ENCODE measurements at regions not wholly inside any gene's neighbourhood (a gene's known extent, or its start where the extent isn't known, plus 50 kb on each side); places are given as distances from the start of the nearest gene placed in this dataset.

- DNase-seq, result peak; percentile 6
Observed at GRCh38 chr12:118611295-118611694, 234.9 kb downstream of the SUDS3 start.

GRCh38 chr12:118611770-118612169 is 235.4 kb downstream of the SUDS3 start:
- DNase-seq, result no peak

DNA sequence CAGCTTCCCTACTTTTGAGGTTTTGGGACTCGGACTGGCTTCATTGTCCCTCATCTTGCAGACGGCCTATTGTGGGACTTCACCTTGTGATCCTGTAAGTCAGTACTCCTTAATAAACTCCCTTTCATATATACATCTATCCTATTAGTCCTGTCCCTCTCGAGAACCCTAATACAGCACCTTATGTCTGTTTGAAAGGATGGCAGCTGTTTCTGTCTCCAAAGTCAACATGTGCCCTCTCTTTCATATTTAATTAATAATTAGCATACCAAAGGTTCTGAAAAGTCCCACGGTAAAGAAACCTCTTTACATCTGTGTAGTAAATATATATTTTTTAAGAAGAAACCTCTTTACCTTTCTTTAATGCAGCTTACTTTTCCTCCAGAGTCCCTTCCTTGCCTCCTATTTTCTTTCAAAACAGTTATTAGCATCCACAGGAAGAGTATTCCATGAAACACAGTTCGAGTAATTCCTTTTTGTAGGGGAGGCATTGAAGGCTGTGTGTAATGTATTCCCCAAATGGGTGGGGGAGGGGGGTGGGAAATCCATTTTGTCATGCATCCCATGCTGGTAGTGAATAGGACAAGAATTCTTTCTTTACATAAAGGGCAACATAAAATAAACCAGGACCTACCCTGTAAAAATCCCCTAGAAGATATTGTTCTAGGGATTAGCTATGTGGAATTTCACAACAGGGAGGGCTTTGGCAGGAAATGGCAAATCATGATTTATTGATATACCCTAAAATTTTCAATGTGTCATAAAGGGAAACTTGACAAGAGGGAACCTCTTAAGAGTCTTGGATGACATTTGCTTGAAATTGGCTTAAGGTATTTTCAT is 241.5 kb downstream of the SUDS3 start:
- DNase-seq, result no peak

GRCh38 chr12:118618695-118619094 is 242.3 kb downstream of the SUDS3 start:
- no peak for DNase-seq

- DNase-seq, result no peak
Observed at GRCh38 chr12:118625050-118625675, 248.8 kb downstream of the SUDS3 start.

DNA sequence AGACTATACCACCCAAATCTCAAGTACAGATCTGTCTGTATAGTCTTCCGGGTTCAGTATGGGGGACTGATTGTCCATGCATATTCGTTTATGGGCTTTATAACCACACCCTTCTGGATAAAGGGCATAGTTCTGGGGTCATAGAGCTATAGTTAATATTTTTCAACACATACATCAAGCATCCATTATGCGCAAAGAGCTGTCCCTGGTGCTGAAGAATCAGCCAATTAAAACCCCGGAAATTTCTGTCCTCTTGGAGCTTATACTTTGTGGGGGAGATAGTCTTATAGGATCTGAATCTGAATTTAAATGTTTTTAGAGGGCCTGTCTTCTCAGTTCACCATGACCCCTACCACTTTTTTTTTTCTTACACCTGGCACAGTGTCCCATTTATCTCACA is 256.7 kb downstream of the SUDS3 start:
- DNase-seq, result no peak

- DNase-seq, result no peak
Observed at GRCh38 chr12:118635276-118635675, 258.9 kb downstream of the SUDS3 start.

DNA sequence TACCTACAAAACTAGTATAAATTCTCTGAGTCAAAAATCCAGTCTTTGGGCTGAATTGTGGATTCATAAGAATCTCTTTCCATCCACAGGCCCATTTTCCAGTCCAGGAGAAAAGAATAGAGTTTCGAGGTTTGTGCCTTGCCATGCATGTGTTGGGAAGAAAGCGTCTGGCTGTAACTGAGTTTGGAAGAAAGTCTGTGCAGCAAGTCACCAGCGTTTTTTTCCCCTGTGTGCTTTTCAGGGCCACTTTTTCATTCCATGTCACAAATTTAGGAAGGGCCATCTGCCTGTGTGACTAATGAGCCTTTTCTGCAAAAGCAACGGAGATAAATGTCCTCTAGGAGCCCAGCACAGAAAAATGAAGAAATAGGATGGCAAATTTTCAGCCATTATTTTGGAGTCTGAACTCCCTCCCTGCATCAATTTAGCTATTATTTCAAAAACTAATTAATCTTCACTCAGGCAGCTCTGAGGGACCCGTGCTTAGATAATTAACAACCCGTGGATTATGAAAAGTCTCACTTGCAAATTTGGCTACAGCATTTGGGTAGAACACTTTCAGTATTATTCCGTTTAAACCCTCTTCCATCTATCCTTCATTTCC is 261.5 kb downstream of the SUDS3 start:
- DNase-seq, result no peak

DNA sequence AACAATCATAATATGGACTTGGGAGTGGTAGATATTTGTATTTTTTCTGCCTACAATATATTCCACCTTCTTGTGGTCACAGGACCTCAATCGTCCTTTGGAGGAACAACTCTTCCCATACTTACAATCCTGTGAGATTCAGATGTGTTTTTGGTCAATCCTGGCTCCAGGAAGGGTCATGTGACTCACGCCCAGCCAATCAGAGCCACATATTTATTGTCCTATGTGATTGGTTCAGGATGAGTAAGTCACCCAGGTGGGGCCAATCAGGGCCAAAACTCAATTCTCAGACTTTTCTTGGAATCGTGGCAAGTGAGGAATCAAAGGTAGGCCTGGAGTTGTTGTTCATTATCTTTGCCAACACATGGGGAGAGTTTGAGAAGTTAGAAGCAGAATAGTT is 264.9 kb downstream of the SUDS3 start:
- DNase-seq, result no peak

GRCh38 chr12:118645219-118645618 is 268.9 kb downstream of the SUDS3 start:
- no peak for DNase-seq

DNA sequence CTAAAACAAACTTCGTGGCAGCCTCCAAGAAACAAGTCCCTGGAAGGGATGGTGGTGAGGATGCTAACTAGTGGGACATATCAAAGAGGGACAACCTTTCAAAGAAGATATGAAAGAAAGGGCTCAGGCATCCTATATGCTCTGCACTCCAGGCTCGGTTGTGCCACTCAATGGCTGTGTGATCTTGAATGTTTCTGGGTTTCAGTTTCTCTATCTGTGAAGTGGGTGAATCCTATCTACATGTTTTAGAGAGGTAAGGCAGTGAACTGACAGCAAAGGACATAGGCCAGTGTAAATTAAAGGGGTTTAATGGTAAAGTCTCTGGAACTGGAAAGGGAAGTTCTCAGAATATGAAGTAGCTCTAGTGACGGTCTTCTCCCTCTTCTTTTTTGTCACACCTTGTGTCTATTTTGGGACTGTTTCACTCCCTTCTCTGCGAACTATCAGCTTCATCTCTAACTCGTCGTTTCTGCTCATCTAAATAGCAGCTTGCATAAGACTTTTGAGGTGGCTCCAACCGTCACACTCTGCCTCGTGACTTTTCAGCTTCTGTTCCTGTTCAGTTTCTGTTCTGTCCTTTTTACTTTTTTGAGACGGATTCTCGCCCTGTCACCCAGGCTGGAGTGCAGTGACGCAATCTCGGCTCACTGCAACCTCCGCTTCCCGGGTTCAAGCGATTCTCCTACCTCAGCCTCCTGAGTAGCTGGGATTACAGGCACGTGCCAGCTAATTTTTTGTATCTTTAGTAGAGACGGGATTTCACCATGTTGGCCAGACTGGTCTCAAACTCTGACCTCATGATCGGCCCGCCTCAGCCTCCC is 273.6 kb downstream of the SUDS3 start:
- DNase-seq, result no peak

- no peak for DNase-seq
Observed at GRCh38 chr12:118650586-118650960, 274.2 kb downstream of the SUDS3 start.

DNA sequence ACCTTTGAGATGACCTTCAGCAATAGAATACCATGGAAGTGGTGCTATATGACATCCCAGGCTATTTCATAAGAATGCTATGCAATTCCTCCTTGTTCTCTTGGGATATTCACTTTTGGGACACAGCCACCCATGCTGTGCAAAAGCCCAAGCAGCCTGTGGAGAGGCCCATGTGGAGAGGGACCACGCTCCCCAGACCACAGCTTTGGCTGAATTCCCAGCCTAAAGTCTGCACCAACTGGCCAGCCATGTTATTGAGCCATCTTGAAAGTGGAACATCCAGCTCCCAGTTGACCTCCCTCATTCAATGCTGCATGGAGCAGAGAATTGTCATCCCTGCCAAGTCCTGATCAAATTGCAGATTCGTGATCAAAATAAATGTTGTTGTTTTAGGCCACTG is 275.1 kb downstream of the SUDS3 start:
- DNase-seq, result no peak

DNA sequence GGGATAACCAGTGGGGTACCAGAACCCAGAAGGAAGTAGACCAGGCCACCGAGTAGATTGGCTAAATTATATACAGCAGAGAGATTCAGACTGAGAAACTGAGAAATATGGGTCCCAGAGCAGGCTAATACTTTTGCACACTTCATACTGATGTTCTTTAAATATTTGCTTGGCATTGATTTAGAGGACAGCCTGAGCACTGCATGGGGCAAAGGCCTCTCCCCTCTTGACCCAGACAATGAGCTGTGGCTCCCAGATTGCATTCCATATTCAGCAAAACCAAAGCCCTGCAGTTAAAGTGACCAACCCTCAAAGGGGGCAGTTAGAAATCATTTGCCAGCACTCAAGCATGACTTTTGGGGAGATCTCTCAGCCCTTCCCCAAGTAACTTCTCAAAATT is 279.2 kb downstream of the SUDS3 start:
- no peak for DNase-seq

DNA sequence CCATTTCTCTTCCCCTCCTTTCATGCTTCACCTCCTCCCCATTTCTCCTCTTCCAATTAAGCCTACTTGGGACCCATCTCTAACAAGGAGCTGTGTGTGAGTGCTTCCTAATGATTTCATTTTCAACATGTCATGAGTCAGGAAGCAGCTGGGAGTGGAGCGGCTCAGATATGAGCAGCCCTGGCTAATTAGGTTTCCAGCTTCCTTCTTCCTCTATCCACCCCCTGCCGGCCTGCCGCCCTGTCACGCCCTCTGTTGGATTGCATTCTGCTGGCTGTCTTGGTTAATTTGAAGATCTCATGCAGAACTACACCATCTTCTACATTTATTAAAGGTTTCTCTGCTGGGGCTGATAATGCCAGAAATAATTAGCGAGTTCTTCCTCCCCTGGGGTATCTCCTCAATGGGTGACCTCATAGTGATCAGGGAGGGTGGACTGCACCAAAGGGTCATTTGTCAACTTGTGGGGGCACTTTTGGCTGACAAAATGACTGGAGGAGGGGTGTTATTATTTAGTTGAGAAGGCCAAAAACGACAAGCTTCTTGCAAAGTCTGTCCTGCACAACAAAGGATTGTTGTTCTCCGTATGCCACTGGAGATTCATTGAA is 300.9 kb upstream of the SRRM4 start:
- no peak for DNase-seq

DNA sequence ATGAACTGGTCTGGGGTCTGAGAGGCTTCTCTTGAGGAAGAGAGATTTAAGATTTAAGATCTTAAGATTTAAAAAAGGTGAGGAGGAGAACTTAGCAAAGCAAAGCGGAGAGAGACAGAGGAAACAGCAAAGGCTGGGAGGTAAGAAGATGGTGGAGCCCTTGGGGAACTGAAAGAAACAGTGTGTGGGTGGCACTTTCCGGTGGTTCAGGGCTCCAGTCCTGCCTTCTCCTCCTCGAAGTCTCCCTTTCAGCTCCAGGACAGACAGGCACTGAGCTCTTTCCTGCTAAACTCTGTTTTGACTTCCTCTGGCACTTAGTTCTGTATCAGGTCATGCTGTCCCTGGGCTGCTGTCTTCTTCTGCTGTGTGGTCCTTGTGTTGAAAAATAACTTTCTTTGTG is 298.7 kb upstream of the SRRM4 start:
- DNase-seq, result no peak

- DNase-seq, result no peak
Observed at GRCh38 chr12:118685983-118686607, 295.2 kb upstream of the SRRM4 start.

DNA sequence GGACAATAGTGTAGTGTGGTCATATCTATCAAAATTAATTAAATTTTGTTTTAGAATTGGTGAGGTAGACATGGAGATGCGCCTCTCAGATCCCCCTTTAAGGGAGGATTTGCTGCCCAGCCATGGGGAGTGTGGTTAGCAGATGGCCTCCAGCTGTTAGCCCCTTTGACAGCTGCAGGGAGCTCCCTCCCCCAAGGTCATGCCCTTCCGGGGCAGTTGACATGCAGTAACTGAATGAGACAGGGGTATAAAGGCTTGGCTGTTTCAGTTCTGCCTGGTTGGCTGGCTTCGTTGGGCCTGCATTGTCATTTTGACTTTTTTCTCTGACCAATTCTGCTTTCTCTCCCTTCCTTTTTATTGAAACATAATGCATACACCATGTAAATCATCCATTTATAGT is 291.5 kb upstream of the SRRM4 start:
- no peak for DNase-seq

DNA sequence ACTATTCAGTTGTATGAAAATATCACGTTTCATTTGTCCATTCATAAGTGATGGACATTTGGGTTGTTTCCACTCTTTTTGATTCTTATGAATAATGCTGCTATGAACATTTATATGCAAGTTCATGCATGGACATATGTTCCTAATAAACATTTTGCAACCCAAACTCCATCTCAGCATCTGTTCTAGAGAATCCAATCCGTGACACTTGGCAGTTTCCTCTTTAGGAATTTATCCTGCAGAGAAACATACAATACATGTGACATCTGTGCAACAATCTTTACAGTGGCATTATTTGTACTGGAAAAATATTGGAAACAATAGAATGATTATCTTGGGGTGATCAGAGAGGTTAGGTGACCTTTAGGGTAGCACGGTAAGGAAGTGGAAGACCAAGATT is 290.8 kb upstream of the SRRM4 start:
- no peak for DNase-seq

DNA sequence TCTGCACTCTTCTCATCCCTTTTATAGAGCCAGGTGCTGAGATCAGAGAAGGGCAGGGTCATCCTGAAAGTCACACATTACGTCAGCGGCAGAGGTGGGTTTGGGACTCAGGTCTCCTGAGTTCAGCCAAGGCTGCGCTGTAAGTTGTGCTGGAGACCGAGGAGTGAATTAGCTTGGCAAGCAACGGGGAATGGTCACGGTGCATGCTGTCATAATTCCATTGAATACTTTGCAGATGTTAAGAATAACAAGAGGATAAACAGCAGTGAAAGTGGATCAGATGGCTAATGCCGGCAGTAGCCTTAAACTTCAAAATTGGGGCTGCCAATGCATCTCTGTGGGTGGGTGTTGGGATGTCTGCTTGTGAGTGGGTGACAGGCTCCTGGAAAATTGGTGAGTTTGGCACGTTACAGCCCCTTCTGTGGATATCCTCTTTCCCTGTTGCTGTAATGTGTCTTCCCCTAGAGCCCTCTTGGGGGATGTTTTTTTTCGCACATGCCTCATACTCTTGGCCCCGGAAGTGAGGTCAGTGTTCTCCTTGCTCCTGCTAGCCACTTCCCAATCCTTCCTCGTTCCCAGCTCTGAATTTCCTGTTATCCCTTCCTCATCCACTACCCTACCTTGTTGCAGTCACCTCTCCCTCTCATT is 287.1 kb upstream of the SRRM4 start:
- no peak for DNase-seq

GRCh38 chr12:118704527-118705241 is 276.7 kb upstream of the SRRM4 start:
- no peak for DNase-seq

All from occipital lobe (tissue), 1 donor.